Mucosa of descending colon (tissue), 3 donors: ENCODE measurements at regions not wholly inside any gene's neighbourhood (a gene's known extent, or its start where the extent isn't known, plus 50 kb on each side); places are given as distances from the start of the nearest gene placed in this dataset.

Experiments used
- ATAC-seq: fragments of 200-7000 bp; cut with Tn5 transposase; one replicate; pipeline ENCODE4 v1.9.1; 2020; ENCODE audit warnings: mild to moderate bottlenecking, moderate library complexity
- DNase-seq, 3 donors: peaks; one replicate each; pipeline ENCODE4 v3.0.0-alpha.2; 2020
- H3K36me3 ChIP-seq: fragments of 200-600 bp; one replicate; pipeline ENCODE4 v1.8.0; 2021; ENCODE audit warnings: low read depth, mild to moderate bottlenecking
- H3K4me1 ChIP-seq: fragments of 200-600 bp; one replicate; pipeline ENCODE4 v1.8.0; 2021; ENCODE audit warnings: low read depth, mild to moderate bottlenecking
- H3K4me3 ChIP-seq: fragments of 200-600 bp; one replicate; pipeline ENCODE4 v1.8.0; 2021; ENCODE audit warnings: mild to moderate bottlenecking
- H3K9me3 ChIP-seq: fragments of 200-600 bp; one replicate; pipeline ENCODE4 v1.8.0; 2021; ENCODE audit warnings: mild to moderate bottlenecking
- CTCF ChIP-seq: fragments of 200-600 bp; IDR thresholded peaks from one replicate; pipeline ENCODE4 v1.8.0; 2022; ENCODE audit warnings: antibody characterized with exemption, mild to moderate bottlenecking
- intact Hi-C, 2 donors: fragments of 100-400 bp; cut with DNase I in 1 of 2; cut with micrococcal nuclease in 1 of 2; formaldehyde crosslinking; loops; one replicate each; pipeline versions ENCODE4 v1.11.0 to v1.11.1; 2022; cut with DNase I, micrococcal nuclease
- donor health status: DM: no; HTN: no; CAD: no; lungs with moderate emphysema.
- donor health status: DM: no; HTN: no; CAD: no.
- donor health status: DM: no; HTN: yes; CAD: no.

- no peak for DNase-seq
- TF ChIP-seq CTCF = no peak
- Histone ChIP-seq H3K36me3 (no peaks in the 10 kb centered on the region), H3K9me3 (no peaks in the 10 kb centered on the region), H3K4me1 (no peaks in the 10 kb centered on the region), H3K4me3 (no peak overlapping the region)
- no peak for ATAC-seq
- intact Hi-C loops = no loop called here
Measured at GRCh38 chr6:15999201-15999600, 129.7 kb upstream of the MYLIP start.

- Histone ChIP-seq H3K4me3 (no peak overlapping the region), H3K4me1 (no peaks in the 10 kb centered on the region), H3K36me3 (no peaks in the 10 kb centered on the region), H3K9me3 (no peaks in the 10 kb centered on the region)
- DNase-seq = no peak
- no peak for TF ChIP-seq CTCF
- intact Hi-C loops = no loop called here
- ATAC-seq = no peak
Measured at GRCh38 chr6:15997586-15998388, 131.1 kb upstream of the MYLIP start.

GRCh38 chr6:15996030-15996429, 132.9 kb upstream of the MYLIP start:
- H3K36me3 ChIP-seq = no peaks in the 10 kb centered on the region
- no peak for DNase-seq
- H3K9me3 ChIP-seq = no peaks in the 10 kb centered on the region
- H3K4me3 ChIP-seq = no peak overlapping the region
- TF ChIP-seq CTCF = no peak
- intact Hi-C loops = no loop called here
- no peaks in the 10 kb centered on the region for H3K4me1 ChIP-seq
- no peak for ATAC-seq

- H3K9me3 ChIP-seq = no peaks in the 10 kb centered on the region
- no peaks in the 10 kb centered on the region for H3K36me3 ChIP-seq
- no peaks in the 10 kb centered on the region for H3K4me1 ChIP-seq
- no peak for ATAC-seq
- H3K4me3 ChIP-seq = no peak overlapping the region
- intact Hi-C loops = no loop called here
- no peak for DNase-seq
- no peak for TF ChIP-seq CTCF
Measured at GRCh38 chr6:15995493-15995892, 133.4 kb upstream of the MYLIP start.

GRCh38 chr6:15994814-15995459, 133.9 kb upstream of the MYLIP start:
- DNase-seq (no peak), ATAC-seq (no peak)
- intact Hi-C loops = no loop called here
- no peak overlapping the region for H3K4me3 ChIP-seq
- H3K36me3 ChIP-seq = no peaks in the 10 kb centered on the region
- no peak for TF ChIP-seq CTCF
- no peaks in the 10 kb centered on the region for H3K9me3 ChIP-seq
- H3K4me1 ChIP-seq = no peaks in the 10 kb centered on the region
